ENCODE measurements at regions not wholly inside any gene's neighbourhood (a gene's known extent, or its start where the extent isn't known, plus 50 kb on each side); places are given as distances from the start of the nearest gene placed in this dataset.

DNA sequence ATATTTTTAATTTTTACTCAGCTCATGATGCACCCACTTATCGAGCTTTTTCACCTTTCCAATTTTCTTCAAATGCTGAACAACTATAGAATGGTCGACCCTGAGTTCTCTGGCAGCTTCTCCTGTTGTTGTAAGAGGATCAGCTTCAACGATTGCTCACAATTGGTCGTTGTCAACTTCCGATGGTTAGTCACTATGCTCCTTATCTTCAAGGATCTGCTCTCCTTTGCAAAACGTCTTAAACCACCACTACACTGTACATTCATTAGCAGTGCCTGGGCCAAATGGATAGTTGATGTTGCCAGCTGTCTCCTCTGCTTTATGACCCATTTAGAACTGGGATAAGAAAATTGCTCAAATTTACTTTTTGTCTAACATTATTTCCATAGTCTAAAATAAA lies 385.9 kb upstream of the LYPLAL1 start:
- Histone ChIP-seq H3K27ac (no peak overlapping the region), H3K9me3 (no peaks in the 10 kb centered on the region), H3K4me1 (replicated peaks) (no peaks in the 10 kb centered on the region), H3K4me3 (no peak overlapping the region), H3K27me3 (replicated peaks; ENCODE audit: insufficient read depth) (no peaks in the 10 kb centered on the region), H3K36me3 (no peaks in the 10 kb centered on the region)
- WGBS, result 41% methylated on average over 6 of the region's 6 CpGs
- TF ChIP-seq POLR2AphosphoS5 (IDR thresholded peaks at IDR 0.05) (no peak), POLR2A (IDR thresholded peaks at IDR 0.05) (no peak)
- TF ChIP-seq, protein P1, sequence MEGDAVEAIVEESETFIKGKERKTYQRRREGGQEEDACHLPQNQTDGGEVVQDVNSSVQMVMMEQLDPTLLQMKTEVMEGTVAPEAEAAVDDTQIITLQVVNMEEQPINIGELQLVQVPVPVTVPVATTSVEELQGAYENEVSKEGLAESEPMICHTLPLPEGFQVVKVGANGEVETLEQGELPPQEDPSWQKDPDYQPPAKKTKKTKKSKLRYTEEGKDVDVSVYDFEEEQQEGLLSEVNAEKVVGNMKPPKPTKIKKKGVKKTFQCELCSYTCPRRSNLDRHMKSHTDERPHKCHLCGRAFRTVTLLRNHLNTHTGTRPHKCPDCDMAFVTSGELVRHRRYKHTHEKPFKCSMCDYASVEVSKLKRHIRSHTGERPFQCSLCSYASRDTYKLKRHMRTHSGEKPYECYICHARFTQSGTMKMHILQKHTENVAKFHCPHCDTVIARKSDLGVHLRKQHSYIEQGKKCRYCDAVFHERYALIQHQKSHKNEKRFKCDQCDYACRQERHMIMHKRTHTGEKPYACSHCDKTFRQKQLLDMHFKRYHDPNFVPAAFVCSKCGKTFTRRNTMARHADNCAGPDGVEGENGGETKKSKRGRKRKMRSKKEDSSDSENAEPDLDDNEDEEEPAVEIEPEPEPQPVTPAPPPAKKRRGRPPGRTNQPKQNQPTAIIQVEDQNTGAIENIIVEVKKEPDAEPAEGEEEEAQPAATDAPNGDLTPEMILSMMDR (IDR thresholded peaks at IDR 0.05), result no peak
- DNase-seq (ENCODE audit: low spot score), result no peak
- intact Hi-C loops (cut with DNase I), result no loop called here

DNA sequence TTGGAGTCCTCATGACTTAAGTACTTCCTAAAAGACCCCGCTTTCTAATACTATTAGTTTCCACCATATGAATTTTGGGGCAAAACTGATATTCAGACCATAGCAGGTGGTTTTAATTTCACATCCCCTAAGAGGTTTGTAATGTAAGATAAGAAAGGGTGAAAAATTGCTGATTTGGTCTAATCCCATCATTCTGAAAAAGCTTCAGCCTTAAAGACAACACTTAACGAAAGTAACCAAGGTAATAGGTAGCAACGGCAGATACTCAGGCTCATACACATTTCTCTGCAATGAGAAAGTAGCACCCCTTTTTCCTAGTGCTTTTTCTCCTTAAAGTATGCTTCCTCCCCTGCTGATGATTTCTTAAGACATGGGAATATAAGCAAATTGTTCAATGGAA lies 376.9 kb upstream of the LYPLAL1 start:
- WGBS, result 93% methylated on average over 3 of the region's 3 CpGs
- intact Hi-C loops (cut with DNase I), result no loop called here
- H3K27ac ChIP-seq, result no peak overlapping the region
- no peaks in the 10 kb centered on the region for H3K27me3 ChIP-seq (replicated peaks; ENCODE audit: insufficient read depth)
- no peaks in the 10 kb centered on the region for H3K4me1 ChIP-seq (replicated peaks)
- DNase-seq (ENCODE audit: low spot score), result no peak
- H3K9me3 ChIP-seq, result no peaks in the 10 kb centered on the region
- no peaks in the 10 kb centered on the region for H3K36me3 ChIP-seq
- H3K4me3 ChIP-seq, result no peak overlapping the region
- TF ChIP-seq, protein P1 (IDR thresholded peaks at IDR 0.05), result no peak
- TF ChIP-seq POLR2A (IDR thresholded peaks at IDR 0.05) (no peak), POLR2AphosphoS5 (IDR thresholded peaks at IDR 0.05) (no peak)

DNA sequence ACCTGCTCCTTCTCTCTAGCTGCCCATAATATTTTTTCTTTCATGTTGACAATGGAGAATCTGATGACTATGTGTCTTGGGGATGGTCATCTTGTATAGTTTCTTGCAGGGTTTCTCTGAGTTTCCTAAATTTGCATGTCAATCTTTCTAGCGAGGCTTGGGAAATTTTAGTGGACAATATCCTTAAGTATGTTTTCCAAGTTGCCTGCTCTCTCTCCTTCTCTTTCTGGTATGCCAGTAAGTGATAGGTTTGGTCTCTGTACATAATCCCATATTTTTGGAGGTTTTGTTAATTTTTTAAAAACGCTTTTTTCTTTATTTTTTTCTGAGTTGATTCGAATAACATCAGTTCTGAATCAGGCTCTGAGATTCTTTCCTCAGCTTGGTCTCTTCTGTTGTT lies 370.9 kb upstream of the LYPLAL1 start:
- no peaks in the 10 kb centered on the region for H3K9me3 ChIP-seq
- intact Hi-C loops (cut with DNase I), result no loop called here
- 90% methylated on average over 3 of the region's 3 CpGs for WGBS

DNA sequence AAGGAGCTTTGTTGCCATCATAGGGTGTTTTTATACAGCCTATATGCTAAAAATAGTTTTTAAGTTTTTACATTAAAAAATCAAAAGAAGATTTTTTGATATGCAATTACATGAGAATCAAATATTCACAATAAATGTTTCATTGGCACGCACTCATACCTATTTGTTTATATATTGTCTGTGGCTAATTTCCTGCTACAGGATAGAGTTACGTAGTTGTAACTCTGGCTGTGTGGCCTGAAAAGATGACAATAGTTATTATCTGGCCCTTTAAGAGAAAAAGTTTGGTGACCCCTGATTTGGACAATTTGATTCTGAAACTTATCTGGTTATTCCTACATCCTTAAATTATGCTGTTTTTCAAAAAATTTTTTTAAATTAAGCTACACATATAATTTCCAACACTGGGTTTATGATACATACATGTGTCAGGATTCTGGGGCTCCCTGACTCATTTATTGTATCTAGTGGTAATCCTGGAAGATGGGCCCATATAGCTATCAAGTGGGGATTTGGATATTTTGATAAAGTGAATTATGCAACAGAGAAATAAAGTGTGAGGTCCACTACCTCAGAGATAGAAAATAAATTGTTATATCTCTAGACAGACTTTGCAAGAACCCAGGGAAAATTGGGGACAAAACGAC lies 370.2 kb upstream of the LYPLAL1 start:
- Histone ChIP-seq H3K4me1 (replicated peaks) (no peaks in the 10 kb centered on the region), H3K4me3 (no peak overlapping the region), H3K36me3 (no peaks in the 10 kb centered on the region), H3K9me3 (no peaks in the 10 kb centered on the region), H3K27me3 (replicated peaks; ENCODE audit: insufficient read depth) (no peaks in the 10 kb centered on the region), H3K27ac (no peak overlapping the region)
- DNase-seq (ENCODE audit: low spot score), result no peak
- intact Hi-C loops (cut with DNase I), result no loop called here
- TF ChIP-seq, protein P1 (IDR thresholded peaks at IDR 0.05), result no peak
- TF ChIP-seq POLR2A (IDR thresholded peaks at IDR 0.05) (no peak), POLR2AphosphoS5 (IDR thresholded peaks at IDR 0.05) (no peak)
- 83% methylated on average over 3 of the region's 3 CpGs for WGBS

More for the DNA sequence above, 370.9 kb upstream of the LYPLAL1 start:
- Histone ChIP-seq H3K4me3 (no peak overlapping the region), H3K4me1 (replicated peaks) (no peaks in the 10 kb centered on the region), H3K36me3 (no peaks in the 10 kb centered on the region), H3K27me3 (replicated peaks; ENCODE audit: insufficient read depth) (no peaks in the 10 kb centered on the region), H3K27ac (no peak overlapping the region)
- TF ChIP-seq, protein P1 (IDR thresholded peaks at IDR 0.05), result no peak
- TF ChIP-seq POLR2AphosphoS5 (IDR thresholded peaks at IDR 0.05) (no peak), POLR2A (IDR thresholded peaks at IDR 0.05) (no peak)
- no peak for DNase-seq (ENCODE audit: low spot score)

DNA sequence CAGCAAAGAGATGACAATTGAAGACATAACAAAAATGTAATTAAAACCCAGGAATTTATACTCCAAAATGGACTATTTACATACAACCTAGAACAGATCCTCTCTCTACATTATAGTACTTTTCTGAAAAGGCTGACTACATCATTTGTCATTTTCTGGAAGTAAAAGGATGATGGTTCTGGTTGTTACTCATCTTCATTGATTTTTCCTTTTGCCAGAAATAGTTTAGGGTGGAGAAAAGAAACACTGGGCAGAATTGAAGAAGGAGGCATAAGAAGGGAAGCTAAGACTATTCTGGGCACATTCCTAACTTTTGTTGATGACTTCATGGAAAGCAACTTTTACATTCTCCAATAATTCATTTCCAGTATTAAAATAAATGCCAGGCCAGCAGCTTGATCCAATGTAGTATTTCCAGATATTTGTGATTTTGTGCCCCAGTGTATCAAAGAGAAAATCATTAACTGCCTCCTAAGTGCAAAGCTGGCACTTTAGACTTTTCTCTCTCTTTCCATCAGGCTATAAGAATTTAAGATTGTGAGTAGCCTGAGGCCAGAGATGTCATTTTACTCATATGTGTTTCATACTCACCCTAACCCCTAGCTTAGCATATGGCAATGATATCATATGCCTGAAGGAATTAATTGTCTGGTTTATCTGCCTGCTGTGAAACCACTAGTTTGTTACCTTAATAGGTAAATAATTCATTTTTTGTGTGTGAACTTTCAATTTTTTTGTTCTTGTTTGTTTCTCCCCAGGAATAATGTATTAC lies 369.5 kb upstream of the LYPLAL1 start:
- Histone ChIP-seq H3K27ac (no peak overlapping the region), H3K9me3 (no peaks in the 10 kb centered on the region), H3K4me1 (replicated peaks) (no peaks in the 10 kb centered on the region), H3K27me3 (replicated peaks; ENCODE audit: insufficient read depth) (no peaks in the 10 kb centered on the region), H3K36me3 (no peaks in the 10 kb centered on the region), H3K4me3 (no peak overlapping the region)
- DNase-seq (ENCODE audit: low spot score), result no peak
- intact Hi-C loops (cut with DNase I), result no loop called here
- TF ChIP-seq POLR2A (IDR thresholded peaks at IDR 0.05), result no peak
- TF ChIP-seq, protein P1 (IDR thresholded peaks at IDR 0.05), result no peak
- no peak for TF ChIP-seq POLR2AphosphoS5 (IDR thresholded peaks at IDR 0.05)
